ENCODE measurements at regions not wholly inside any gene's neighbourhood (a gene's known extent, or its start where the extent isn't known, plus 50 kb on each side); places are given as distances from the start of the nearest gene placed in this dataset.

DNA sequence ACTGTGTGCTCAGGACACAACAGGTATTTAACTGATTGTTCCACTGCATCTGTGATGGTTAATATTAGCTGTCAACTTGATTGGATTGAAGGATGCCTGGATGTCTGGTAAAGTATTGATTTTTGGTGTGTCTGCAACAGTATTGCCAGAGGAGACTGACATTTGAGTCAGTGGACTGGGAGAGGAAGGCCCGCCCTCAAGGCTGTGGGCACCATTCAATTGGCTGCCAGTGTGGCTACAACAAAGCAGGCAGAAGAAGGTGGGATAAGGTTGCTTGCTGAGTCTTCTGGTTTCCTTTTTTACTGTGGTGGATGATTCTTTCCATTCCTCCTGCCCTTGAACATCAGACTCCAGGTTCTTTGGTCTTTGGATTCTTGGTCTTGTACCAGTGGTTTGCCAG is 137.1 kb upstream of the FAM13C start:
- no peak overlapping the region for H3K4me2 ChIP-seq (ENCODE audit: low read length)

GRCh38 chr10:59493017-59493416 is 130.7 kb upstream of the FAM13C start:
- Histone ChIP-seq H3K4me1 (ENCODE audit: low read length) (no peaks in the 10 kb centered on the region), H3K9me3 (ENCODE audit: insufficient read depth, low read length) (no peaks in the 10 kb centered on the region), H3K4me3 (ENCODE audit: low read length) (no peak overlapping the region), H3K36me3 (replicated peaks; ENCODE audit: low read depth, low read length) (no peaks in the 10 kb centered on the region), H3K9ac (ENCODE audit: low read length) (no peak overlapping the region), H3K27ac (ENCODE audit: low read length) (no peak overlapping the region), H4K20me1 (ENCODE audit: insufficient read depth, low read length) (no peaks in the 10 kb centered on the region), H3K79me2 (ENCODE audit: low read length) (no peaks in the 10 kb centered on the region), H3K27me3 (ENCODE audit: low read depth, low read length) (no peaks in the 10 kb centered on the region), H3K4me2 (ENCODE audit: low read length) (no peak overlapping the region), H2AFZ (ENCODE audit: low read depth, low read length) (no peak overlapping the region)
- TF ChIP-seq CTCF (IDR thresholded peaks at IDR 0.05; ENCODE audit: low read depth, low read length), result no peak
- no peak for TF ChIP-seq EZH2phosphoT487 (IDR thresholded peaks at IDR 0.05; ENCODE audit: low read depth)

More for the DNA sequence above, 137.1 kb upstream of the FAM13C start:
- peaks cover 3% of the 10 kb centered on the region; the same call in 1 of the 2 replicates for H3K27me3 ChIP-seq (ENCODE audit: low read depth, low read length)
- H2AFZ ChIP-seq (ENCODE audit: low read depth, low read length), result no peak overlapping the region
- no peak overlapping the region for H3K9ac ChIP-seq (ENCODE audit: low read length)
- no peak overlapping the region for H3K4me3 ChIP-seq (ENCODE audit: low read length)
- H3K4me1 ChIP-seq (ENCODE audit: low read length), result no peaks in the 10 kb centered on the region
- H3K36me3 ChIP-seq (replicated peaks; ENCODE audit: low read depth, low read length), result no peaks in the 10 kb centered on the region
- TF ChIP-seq CTCF (IDR thresholded peaks at IDR 0.05; ENCODE audit: low read depth, low read length), result no peak
- TF ChIP-seq EZH2phosphoT487 (IDR thresholded peaks at IDR 0.05; ENCODE audit: low read depth), result no peak
- no peaks in the 10 kb centered on the region for H4K20me1 ChIP-seq (ENCODE audit: insufficient read depth, low read length)
- H3K27ac ChIP-seq (ENCODE audit: low read length), result no peak overlapping the region
- no peaks in the 10 kb centered on the region for H3K79me2 ChIP-seq (ENCODE audit: low read length)
- no peaks in the 10 kb centered on the region for H3K9me3 ChIP-seq (ENCODE audit: insufficient read depth, low read length)

DNA sequence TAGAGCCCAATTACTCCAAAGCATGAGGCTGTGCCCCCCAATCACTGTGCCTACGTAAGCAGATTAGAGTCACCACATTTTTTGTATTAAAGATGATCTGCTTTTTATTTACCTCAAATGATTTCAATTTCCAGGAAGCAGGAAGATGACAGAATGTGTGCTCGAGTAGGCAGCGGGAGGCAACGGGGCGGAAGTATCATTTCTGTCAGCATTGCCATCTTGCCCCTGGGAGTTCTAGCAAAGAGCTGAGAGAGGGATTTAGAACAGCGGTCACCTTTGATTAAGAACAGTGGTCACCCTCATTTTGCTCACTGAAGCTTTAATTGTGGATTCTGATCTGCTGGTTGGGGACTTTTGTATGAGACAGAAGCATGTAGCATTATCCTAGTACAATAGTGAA is 117.1 kb upstream of the FAM13C start:
- H3K79me2 ChIP-seq (ENCODE audit: low read length), result no peaks in the 10 kb centered on the region
- no peak overlapping the region for H3K9ac ChIP-seq (ENCODE audit: low read length)
- no peak overlapping the region for H2AFZ ChIP-seq (ENCODE audit: low read depth, low read length)
- H3K27ac ChIP-seq (ENCODE audit: low read length), result no peak overlapping the region
- H3K4me1 ChIP-seq (ENCODE audit: low read length), result no peaks in the 10 kb centered on the region
- no peaks in the 10 kb centered on the region for H3K9me3 ChIP-seq (ENCODE audit: insufficient read depth, low read length)
- H4K20me1 ChIP-seq (ENCODE audit: insufficient read depth, low read length), result no peaks in the 10 kb centered on the region
- no peak overlapping the region for H3K4me3 ChIP-seq (ENCODE audit: low read length)
- H3K4me2 ChIP-seq (ENCODE audit: low read length), result no peak overlapping the region
- no peak for TF ChIP-seq CTCF (IDR thresholded peaks at IDR 0.05; ENCODE audit: low read depth, low read length)
- TF ChIP-seq EZH2phosphoT487 (IDR thresholded peaks at IDR 0.05; ENCODE audit: low read depth), result no peak
- no peaks in the 10 kb centered on the region for H3K36me3 ChIP-seq (replicated peaks; ENCODE audit: low read depth, low read length)
- H3K27me3 ChIP-seq (ENCODE audit: low read depth, low read length), result no peaks in the 10 kb centered on the region

GRCh38 chr10:59470570-59470969 is 108.2 kb upstream of the FAM13C start:
- Histone ChIP-seq H2AFZ (ENCODE audit: low read depth, low read length) (no peak overlapping the region), H3K4me2 (ENCODE audit: low read length) (no peak overlapping the region), H3K4me3 (ENCODE audit: low read length) (no peak overlapping the region)

More at GRCh38 chr10:59470570-59470969, 108.2 kb upstream of the FAM13C start:
- H3K4me1 ChIP-seq (ENCODE audit: low read length), result no peaks in the 10 kb centered on the region
- TF ChIP-seq EZH2phosphoT487 (IDR thresholded peaks at IDR 0.05; ENCODE audit: low read depth), result no peak
- no peak for TF ChIP-seq CTCF (IDR thresholded peaks at IDR 0.05; ENCODE audit: low read depth, low read length)
- H3K9me3 ChIP-seq (ENCODE audit: insufficient read depth, low read length), result no peaks in the 10 kb centered on the region
- H4K20me1 ChIP-seq (ENCODE audit: insufficient read depth, low read length), result no peaks in the 10 kb centered on the region
- no peaks in the 10 kb centered on the region for H3K36me3 ChIP-seq (replicated peaks; ENCODE audit: low read depth, low read length)
- H3K9ac ChIP-seq (ENCODE audit: low read length), result no peak overlapping the region
- H3K27ac ChIP-seq (ENCODE audit: low read length), result no peak overlapping the region
- H3K27me3 ChIP-seq (ENCODE audit: low read depth, low read length), result no peaks in the 10 kb centered on the region
- no peaks in the 10 kb centered on the region for H3K79me2 ChIP-seq (ENCODE audit: low read length)

Data from OCI-LY3 (cell line).